NB4 (cell line): ENCODE measurements at regions not wholly inside any gene's neighbourhood (a gene's known extent, or its start where the extent isn't known, plus 50 kb on each side); places are given as distances from the start of the nearest gene placed in this dataset.

Source experiments
- CTCF ChIP-seq: IDR thresholded peaks from one replicate; pipeline ENCODE4 v1.5.1; 2012; ENCODE audit warnings: low read depth, low read length
- MYC ChIP-seq: IDR thresholded peaks from 2 replicates; pipeline ENCODE4 v1.6.1; 2011; ENCODE audit warnings: low read depth, low read length
- POLR2A ChIP-seq: IDR thresholded peaks from 2 replicates; pipeline ENCODE4 v1.6.1; 2011; ENCODE audit warnings: mild to moderate bottlenecking; ENCODE audit not compliant: insufficient read length; ENCODE audit errors: extremely low read depth

- no peak for TF ChIP-seq CTCF
- TF ChIP-seq POLR2A = no peak
- TF ChIP-seq MYC = no peak
Measured at GRCh38 chr14:104477117-104477623, 102.4 kb upstream of the C14orf180 start.
